Stimulated activated memory B cell treated with anti-CD40 and anti-IgM and Interleukin-4, amounts not matched to agents 10 μg/mL and 1 μg/mL and 100 μg/mL, for 72 hours (primary cell): ENCODE measurements at regions not wholly inside any gene's neighbourhood (a gene's known extent, or its start where the extent isn't known, plus 50 kb on each side); places are given as distances from the start of the nearest gene placed in this dataset.

ENCODE experiments used
- ATAC-seq: fragments of 150-1000 bp; cut with Tn5 transposase; 2 replicates; pipeline ENCODE4 v1.10.0; 2021
- H3K27ac Mint-ChIP-seq: one replicate; pipeline ENCODE4 v1.8.0; 2022; ENCODE audit warnings: mild to moderate bottlenecking, mixed read lengths
- H3K27me3 Mint-ChIP-seq: one replicate; pipeline ENCODE4 v1.8.0; 2022; ENCODE audit warnings: mixed read lengths
- H3K36me3 Mint-ChIP-seq: one replicate; pipeline ENCODE4 v1.8.0; 2022; ENCODE audit warnings: mixed read lengths
- H3K4me1 Mint-ChIP-seq: one replicate; pipeline ENCODE4 v1.8.0; 2022; ENCODE audit warnings: mixed read lengths
- H3K4me3 Mint-ChIP-seq: one replicate; pipeline ENCODE4 v1.8.0; 2022; ENCODE audit warnings: mild to moderate bottlenecking, moderate library complexity, mixed read lengths
- H3K9me3 Mint-ChIP-seq: one replicate; pipeline ENCODE4 v1.8.0; 2022; ENCODE audit warnings: mixed read lengths

DNA sequence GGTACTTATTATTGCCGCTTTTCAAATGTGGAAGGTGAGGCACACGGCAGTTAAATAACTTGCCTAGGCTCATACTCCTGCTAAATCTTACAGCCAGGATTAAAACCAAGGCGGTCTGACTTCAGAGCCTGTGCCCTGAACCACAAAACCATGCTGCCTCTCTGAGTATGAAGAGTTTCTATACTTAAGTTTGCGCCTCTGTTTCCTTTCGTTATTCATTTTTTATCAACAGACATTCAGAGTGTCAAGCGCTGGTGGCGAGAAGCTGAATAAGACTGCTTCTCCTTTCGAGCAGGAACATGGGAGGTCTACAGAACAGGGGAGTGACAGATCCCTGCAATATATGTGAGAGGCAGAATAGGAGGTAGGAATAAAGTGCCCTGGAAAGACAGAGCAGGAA lies 96.0 kb upstream of the DUSP10 start:
- Mint-ChIP-seq H3K4me1 (peaks cover 46% of the 10 kb centered on the region), H3K4me3 (peak overlapping the region; percentile 2), H3K9me3 (no peaks in the 10 kb centered on the region), H3K36me3 (no peaks in the 10 kb centered on the region), H3K27me3 (no peaks in the 10 kb centered on the region), H3K27ac (peak overlapping the region; percentile 69)
- no peak for ATAC-seq

DNA sequence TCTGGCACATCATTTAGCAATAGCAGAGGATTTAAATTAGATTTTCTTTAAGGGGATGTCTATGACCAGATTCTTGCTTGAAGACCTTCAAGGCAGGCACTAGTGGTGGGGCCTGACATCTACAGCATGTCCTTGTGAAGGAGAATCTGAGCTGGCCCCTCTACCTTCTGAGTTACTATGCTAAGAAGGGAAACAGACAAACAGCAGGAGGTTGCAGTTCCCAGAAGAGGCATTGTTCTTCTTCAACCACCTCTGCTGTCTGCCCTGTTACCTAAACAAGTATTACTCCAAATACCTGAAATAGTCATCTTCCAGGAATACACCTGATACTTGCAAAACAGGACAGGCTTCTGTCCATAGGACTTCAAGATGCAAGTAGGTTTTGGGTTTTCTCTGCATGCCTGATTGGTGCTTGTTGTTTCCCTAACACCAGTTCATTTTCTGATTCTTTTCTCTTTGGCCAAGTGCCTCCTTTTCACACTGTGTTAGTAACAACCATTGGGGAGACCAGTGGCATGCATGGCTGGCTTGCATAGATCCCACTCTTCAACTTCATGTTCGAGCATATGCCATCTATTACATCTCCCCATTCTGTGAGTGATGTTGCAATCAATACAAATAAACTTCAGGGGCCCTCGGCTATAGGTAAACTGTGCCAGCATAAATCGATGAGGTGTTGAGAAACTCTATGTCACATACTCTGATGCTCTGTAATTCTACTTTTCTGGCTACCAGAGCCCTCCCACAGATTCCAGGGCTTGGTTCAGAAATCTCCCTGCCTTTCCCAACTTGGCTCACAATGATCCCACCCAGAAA lies 93.0 kb upstream of the DUSP10 start:
- Mint-ChIP-seq H3K9me3 (no peaks in the 10 kb centered on the region), H3K27ac (no peak overlapping the region), H3K4me3 (no peak overlapping the region), H3K4me1 (peaks cover 34% of the 10 kb centered on the region), H3K36me3 (no peaks in the 10 kb centered on the region), H3K27me3 (no peaks in the 10 kb centered on the region)
- ATAC-seq, result no peak

DNA sequence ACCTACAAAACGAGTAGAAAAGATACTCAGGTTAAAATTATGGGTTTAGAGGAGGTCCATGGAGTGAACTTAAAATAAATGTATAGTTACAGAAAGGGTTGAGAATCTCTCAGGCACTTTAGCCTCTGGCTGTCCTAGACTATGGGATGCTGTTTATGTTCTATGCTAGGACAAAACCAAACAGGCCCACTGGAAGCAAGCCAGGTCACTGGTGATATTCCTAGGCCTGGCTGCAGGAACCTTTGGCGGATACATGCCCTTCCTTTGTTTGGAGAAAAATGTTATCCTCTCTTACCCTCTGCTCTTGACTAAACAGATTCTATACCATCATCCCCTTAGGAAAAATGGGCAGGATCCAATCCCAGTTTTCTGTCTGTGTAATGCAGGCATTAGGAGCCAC lies 90.7 kb upstream of the DUSP10 start:
- Mint-ChIP-seq H3K4me1 (peaks cover 30% of the 10 kb centered on the region), H3K27ac (no peak overlapping the region), H3K4me3 (no peak overlapping the region)

DNA sequence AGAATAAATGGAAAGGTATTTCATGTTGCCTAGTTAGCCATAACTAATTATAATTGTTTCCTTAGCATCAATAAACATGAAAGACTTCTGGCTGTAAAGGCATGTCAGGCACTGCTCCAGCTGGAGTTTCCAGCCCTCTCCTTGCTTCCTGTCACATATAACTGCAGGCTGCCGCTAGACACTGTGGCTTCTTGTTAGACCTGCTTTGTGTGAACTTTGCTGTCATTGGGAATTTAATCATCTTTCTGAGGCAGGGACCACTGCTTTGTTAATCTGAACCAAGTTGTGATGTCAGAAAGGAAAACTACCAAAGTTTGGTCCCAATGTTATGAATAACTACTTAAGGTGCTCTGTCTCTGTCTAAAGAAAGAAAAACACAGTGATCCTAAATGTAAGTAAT lies 90.3 kb upstream of the DUSP10 start:
- Mint-ChIP-seq H3K9me3 (peaks cover 2% of the 10 kb centered on the region), H3K4me3 (no peak overlapping the region), H3K4me1 (peaks cover 31% of the 10 kb centered on the region), H3K27ac (no peak overlapping the region), H3K36me3 (no peaks in the 10 kb centered on the region), H3K27me3 (no peaks in the 10 kb centered on the region)
- no peak for ATAC-seq

More for the DNA sequence above, 90.7 kb upstream of the DUSP10 start:
- Mint-ChIP-seq H3K27me3 (no peaks in the 10 kb centered on the region), H3K9me3 (peaks cover 2% of the 10 kb centered on the region), H3K36me3 (no peaks in the 10 kb centered on the region)
- ATAC-seq, result no peak

DNA sequence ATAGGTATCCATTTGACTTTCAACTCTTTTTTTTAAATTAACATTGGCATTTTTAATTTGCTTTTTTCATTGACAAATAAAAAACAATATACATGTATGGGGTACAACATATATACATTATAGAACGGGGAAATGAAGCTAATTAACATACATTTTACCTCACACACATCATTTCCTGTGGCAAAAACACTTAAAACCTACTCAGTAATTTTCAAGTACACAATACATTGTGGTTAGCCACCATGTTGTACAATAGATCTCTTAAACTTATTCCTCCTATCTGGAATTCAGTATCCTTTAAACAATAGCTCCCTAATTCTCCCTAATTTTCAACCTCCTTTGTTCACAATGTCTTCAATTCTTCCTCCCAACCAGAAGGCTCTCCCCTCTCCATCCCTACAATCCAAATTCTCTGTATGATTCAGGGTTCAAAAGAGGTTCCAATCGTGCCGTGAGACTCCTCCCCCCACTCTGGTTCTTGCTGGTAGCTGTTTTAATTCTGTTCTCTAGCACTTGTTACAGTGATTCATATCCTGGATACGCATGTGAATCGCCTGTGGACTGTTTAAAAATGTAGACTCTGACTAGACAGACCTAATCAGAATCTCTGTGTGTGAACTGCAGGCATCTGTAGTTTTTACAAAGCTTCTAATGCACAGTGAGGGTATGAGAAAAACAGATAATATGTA lies 87.6 kb upstream of the DUSP10 start:
- peaks cover 43% of the 10 kb centered on the region for H3K4me1 Mint-ChIP-seq
- H3K27me3 Mint-ChIP-seq, result no peaks in the 10 kb centered on the region
- peak overlapping the region; percentile 36 for H3K4me3 Mint-ChIP-seq
- no peaks in the 10 kb centered on the region for H3K36me3 Mint-ChIP-seq
- no peak for ATAC-seq
- H3K27ac Mint-ChIP-seq, result peak overlapping the region; percentile 72
- H3K9me3 Mint-ChIP-seq, result peaks cover 2% of the 10 kb centered on the region

DNA sequence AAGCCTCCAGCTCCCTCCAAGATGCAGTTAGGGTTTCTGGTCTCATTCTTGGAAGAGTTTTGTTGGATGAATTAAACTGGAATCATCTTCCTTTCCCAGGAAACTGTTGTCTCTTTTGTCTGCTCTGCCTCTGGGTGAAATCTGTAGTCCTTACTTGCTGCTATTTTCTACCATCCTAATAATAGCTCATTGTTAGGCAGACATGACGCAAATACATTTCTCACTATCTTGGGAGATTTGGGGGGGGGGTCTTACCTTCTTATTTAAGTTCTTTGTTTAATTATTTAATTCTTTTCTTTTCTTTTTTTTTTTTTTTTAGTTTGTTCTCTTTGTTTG lies 85.4 kb upstream of the DUSP10 start:
- H3K4me3 Mint-ChIP-seq, result no peak overlapping the region
- peaks cover 2% of the 10 kb centered on the region for H3K9me3 Mint-ChIP-seq
- no peaks in the 10 kb centered on the region for H3K27me3 Mint-ChIP-seq
- no peak for ATAC-seq
- H3K36me3 Mint-ChIP-seq, result no peaks in the 10 kb centered on the region
- peak overlapping the region; percentile 26 for H3K27ac Mint-ChIP-seq
- peaks cover 55% of the 10 kb centered on the region for H3K4me1 Mint-ChIP-seq

DNA sequence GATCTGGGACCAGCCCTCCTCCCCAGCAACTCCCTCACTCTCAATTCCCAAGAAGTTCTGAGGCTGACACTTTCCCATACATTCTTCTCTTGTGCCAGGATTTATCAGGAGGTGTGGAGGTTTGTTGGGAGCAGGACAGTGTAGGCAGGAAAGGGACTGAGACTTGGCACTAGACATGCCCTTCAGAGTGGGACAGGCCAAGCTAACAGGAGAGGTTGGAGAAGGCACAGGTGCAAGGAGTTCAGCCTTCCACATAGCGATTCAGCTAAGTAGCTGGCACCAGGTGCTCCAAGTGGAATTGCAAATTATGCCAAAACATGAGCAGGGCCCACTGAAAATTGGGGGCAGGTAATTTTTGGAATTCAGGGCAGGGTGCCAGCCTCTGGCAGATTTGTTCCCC lies 83.0 kb upstream of the DUSP10 start:
- peaks cover 47% of the 10 kb centered on the region for H3K4me1 Mint-ChIP-seq
- no peak for ATAC-seq
- H3K4me3 Mint-ChIP-seq, result no peak overlapping the region

DNA sequence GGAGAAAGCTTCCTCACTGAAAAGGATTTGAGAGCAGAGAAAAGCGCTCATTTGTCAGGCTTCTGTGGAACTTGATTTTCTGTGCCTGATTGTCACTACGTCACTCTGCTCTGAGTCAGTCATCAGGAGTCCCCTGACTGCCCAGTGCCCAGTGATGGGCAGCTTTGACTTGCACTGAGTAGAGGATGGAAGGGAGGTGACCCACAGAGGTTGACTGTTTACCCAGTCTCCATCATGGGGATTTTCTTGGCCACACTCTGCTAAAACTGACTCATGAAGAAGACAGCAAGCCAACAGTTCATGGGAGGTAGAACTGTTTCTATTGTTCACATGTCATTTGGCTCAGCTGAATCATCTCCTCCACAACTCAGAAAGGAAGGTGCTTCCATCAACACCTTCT lies 82.1 kb upstream of the DUSP10 start:
- Mint-ChIP-seq H3K36me3 (no peaks in the 10 kb centered on the region), H3K27me3 (no peaks in the 10 kb centered on the region), H3K4me1 (peaks cover 38% of the 10 kb centered on the region), H3K9me3 (no peaks in the 10 kb centered on the region), H3K27ac (no peak overlapping the region), H3K4me3 (no peak overlapping the region)
- ATAC-seq, result peak; percentile 39

More for the DNA sequence above, 83.0 kb upstream of the DUSP10 start:
- peaks cover 2% of the 10 kb centered on the region for H3K9me3 Mint-ChIP-seq
- no peaks in the 10 kb centered on the region for H3K27me3 Mint-ChIP-seq
- H3K27ac Mint-ChIP-seq, result no peak overlapping the region
- no peaks in the 10 kb centered on the region for H3K36me3 Mint-ChIP-seq

DNA sequence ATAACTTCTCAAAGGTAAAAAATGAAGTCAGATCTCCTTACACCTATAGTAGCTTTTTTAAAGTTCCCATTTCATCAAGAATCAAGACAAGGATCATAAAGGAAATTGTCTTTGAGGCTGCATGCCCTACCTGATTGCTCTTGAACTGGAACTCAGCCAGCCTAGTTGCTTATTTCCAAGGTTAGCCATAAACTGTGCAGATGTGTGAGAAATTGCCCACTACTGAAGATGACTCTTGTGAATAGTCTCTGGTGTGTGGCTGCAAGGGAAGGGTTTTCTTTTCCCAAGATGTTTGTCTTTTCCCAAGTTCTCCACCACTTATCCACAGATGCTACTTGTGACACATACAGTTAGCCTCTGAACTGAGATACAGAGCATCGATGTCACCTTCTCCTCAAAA lies 81.7 kb upstream of the DUSP10 start:
- no peak for ATAC-seq
- no peak overlapping the region for H3K27ac Mint-ChIP-seq
- no peaks in the 10 kb centered on the region for H3K27me3 Mint-ChIP-seq
- peaks cover 34% of the 10 kb centered on the region for H3K4me1 Mint-ChIP-seq
- no peak overlapping the region for H3K4me3 Mint-ChIP-seq
- H3K36me3 Mint-ChIP-seq, result no peaks in the 10 kb centered on the region
- H3K9me3 Mint-ChIP-seq, result no peaks in the 10 kb centered on the region

DNA sequence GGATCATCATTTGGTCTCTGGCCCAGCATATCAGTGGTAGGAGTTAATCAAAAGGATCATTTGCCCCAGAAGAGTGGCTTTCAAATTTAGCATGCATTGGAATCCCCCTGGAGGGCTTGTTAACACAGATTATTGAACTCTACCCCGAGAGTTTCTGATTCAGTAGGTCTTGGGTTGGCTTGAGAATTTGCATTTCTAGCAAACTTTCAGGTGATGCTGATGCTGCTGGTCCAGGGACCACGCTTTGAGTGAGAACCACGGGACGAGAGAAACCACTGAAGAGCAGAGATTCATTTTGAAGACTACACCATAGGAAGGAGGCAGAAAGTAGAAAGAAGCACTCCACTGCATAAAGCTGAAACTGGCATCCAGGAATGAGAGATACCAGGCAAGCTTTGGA lies 81.3 kb upstream of the DUSP10 start:
- Mint-ChIP-seq H3K27me3 (no peaks in the 10 kb centered on the region), H3K4me3 (no peak overlapping the region), H3K4me1 (peaks cover 34% of the 10 kb centered on the region), H3K9me3 (no peaks in the 10 kb centered on the region), H3K27ac (no peak overlapping the region), H3K36me3 (no peaks in the 10 kb centered on the region)
- peak; percentile 63 for ATAC-seq

DNA sequence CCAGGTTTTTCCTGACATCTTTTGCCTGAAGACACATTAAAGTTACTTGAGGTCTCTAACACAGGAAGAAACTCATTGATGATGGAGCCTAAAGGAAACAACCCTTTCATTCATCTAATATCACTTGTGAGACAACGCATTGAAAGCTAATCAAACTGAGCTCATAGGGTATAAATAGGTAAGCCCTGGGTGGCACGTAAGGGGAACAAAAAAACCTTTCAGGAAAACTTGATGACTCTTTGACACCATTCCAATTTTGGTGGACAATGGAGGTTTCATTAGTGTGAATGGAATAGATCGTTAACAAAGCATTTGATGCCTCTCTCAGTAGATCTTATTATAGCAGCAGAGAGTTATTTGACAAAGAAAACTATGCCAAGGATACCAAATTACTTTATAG lies 80.7 kb upstream of the DUSP10 start:
- Mint-ChIP-seq H3K4me1 (peaks cover 29% of the 10 kb centered on the region), H3K9me3 (no peaks in the 10 kb centered on the region), H3K27me3 (no peaks in the 10 kb centered on the region), H3K27ac (no peak overlapping the region), H3K36me3 (no peaks in the 10 kb centered on the region), H3K4me3 (no peak overlapping the region)
- ATAC-seq, result no peak

DNA sequence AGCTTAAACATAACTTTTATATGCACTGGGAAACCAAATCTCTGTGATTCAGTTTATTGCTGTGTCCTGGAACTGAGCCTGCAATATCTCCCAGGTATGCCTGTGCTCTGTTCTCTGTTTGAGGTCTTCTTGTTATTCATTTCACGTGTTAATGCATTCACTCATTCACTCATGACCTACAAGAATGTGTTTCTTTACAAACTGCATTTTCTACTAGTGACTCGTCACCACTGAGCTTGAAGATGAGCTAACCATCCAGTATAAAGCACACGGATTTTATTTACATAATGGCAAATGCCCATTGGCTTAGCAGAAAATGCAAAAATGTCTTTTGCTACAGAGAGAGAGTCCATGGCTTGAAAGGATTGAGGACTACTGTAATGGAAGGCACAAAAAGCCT lies 75.0 kb upstream of the DUSP10 start:
- H3K27ac Mint-ChIP-seq, result no peak overlapping the region
- H3K4me1 Mint-ChIP-seq, result no peaks in the 10 kb centered on the region
- H3K36me3 Mint-ChIP-seq, result no peaks in the 10 kb centered on the region
- H3K27me3 Mint-ChIP-seq, result no peaks in the 10 kb centered on the region
- ATAC-seq, result no peak
- H3K4me3 Mint-ChIP-seq, result no peak overlapping the region
- no peaks in the 10 kb centered on the region for H3K9me3 Mint-ChIP-seq

DNA sequence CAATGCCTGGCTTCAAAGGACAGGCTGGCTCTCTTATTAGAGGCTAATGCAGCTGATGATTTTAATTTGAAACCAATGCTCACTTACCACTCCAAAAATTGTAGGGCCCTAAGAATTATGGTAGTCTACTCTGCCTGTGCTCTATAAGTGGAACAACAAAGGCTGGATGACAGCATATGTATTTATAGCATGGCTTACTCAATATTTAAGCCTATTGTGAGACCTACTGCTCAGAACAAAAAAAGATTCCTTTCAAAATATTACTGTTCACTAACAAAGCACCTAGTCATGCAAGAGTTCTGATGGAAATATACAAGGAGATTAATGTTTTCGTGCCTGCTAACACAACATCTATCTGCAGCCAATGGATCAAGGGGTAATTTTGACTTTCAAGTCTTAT lies 73.8 kb upstream of the DUSP10 start:
- Mint-ChIP-seq H3K4me1 (peaks cover 9% of the 10 kb centered on the region), H3K27ac (no peak overlapping the region), H3K27me3 (no peaks in the 10 kb centered on the region), H3K9me3 (peaks cover 2% of the 10 kb centered on the region), H3K4me3 (no peak overlapping the region), H3K36me3 (no peaks in the 10 kb centered on the region)
- no peak for ATAC-seq

DNA sequence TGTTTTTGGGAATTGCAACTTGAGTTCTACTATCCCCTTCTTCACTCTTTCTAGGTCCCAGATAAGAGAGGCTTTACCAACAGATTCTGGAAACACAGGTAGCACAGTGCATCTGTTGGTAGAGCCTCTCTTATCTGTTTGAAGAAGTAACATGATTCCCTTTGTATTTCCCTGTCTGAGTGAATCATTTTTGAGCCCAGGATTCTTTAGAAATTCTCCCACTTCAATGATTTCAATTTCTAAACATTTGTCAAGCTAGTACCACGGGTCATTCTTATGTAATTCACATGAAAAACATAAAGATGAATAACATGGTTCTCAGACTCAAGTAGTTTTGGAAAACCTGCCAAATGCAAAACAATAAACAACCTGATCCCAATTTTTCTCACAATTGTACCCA lies 72.0 kb upstream of the DUSP10 start:
- Mint-ChIP-seq H3K4me3 (no peak overlapping the region), H3K36me3 (no peaks in the 10 kb centered on the region), H3K27me3 (no peaks in the 10 kb centered on the region), H3K9me3 (peaks cover 3% of the 10 kb centered on the region), H3K27ac (no peak overlapping the region), H3K4me1 (peaks cover 27% of the 10 kb centered on the region)
- no peak for ATAC-seq

DNA sequence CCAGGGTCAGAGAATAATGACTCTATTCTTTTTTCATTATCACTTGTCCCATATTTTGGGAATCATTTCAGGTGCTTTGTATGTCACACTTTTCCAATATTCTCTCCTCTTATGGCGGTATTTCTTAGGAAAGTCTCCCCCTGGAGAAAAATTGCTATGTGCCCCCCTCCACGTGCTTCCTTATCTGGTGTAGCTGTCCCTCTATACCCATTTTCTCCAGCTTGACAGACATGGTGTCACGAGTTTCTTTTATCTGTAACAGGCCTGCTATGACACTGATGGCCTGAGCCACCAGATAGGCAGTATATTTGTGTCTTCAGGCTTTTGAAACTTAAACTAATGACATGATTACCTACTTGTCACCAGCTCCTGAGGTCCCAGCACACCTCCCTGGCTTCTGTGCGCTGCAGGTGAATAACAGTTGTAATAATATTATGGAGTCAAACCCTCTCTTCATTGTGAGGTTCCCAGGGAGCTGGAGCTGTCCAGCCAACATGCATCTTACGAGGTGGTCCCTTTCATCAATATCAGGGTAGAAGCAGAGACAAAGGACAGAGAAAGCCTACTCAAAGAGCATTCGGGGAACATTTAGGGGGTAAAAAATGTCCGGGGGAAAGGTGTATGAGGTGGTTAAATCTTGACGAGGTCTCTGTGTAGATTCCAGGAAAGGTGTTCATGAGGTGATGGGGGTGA lies 71.2 kb upstream of the DUSP10 start:
- H3K27ac Mint-ChIP-seq, result no peak overlapping the region
- H3K4me1 Mint-ChIP-seq, result peaks cover 33% of the 10 kb centered on the region
- ATAC-seq, result no peak
- H3K27me3 Mint-ChIP-seq, result no peaks in the 10 kb centered on the region
- H3K36me3 Mint-ChIP-seq, result no peaks in the 10 kb centered on the region
- H3K4me3 Mint-ChIP-seq, result no peak overlapping the region
- peaks cover 3% of the 10 kb centered on the region for H3K9me3 Mint-ChIP-seq
